ENCODE measurements at regions not wholly inside any gene's neighbourhood (a gene's known extent, or its start where the extent isn't known, plus 50 kb on each side); places are given as distances from the start of the nearest gene placed in this dataset.
"Not testable (repeated sequence)": the region's sequence is repeated elsewhere in the genome, so short reads cannot be mapped to it uniquely, and the experiment has no call there.

DNA sequence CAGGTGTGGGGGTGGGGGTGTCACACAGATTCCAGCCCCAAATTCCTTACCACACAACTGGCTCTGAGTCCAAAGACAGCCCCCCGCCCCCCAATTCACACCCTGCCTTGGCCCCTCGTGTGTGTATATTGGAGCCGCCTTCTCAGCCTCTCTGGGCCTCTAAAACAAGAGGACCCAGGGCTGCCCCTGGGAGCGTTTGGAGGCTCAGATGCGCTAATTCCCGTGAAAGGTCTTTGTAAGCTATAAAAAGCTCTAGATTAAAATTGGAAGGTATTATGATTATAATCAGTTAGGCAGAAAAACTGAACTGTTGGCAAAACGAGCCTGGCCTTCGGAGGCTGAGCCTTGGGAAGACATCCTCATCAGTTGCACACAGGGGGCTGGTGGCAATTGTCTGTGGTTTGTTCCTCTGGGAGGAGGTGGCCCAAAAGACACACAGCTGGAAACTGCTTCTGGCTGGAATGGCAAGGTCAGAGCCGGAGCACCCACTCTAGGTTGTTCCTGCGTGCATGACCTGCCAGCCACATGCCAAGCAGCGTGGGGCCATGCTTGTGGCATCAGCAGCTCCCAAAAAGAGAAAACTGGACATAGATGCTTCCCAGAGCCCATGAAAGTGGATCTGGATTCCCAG lies 118.5 kb downstream of the PHETA1 start:
- ATAC-seq (replicated peaks in 1 of 2) = no peak
- no peaks in the 10 kb centered on the region for H3K27me3 Mint-ChIP-seq (ENCODE audit: low read depth)
- H3K4me3 Mint-ChIP-seq = no peak overlapping the region

DNA sequence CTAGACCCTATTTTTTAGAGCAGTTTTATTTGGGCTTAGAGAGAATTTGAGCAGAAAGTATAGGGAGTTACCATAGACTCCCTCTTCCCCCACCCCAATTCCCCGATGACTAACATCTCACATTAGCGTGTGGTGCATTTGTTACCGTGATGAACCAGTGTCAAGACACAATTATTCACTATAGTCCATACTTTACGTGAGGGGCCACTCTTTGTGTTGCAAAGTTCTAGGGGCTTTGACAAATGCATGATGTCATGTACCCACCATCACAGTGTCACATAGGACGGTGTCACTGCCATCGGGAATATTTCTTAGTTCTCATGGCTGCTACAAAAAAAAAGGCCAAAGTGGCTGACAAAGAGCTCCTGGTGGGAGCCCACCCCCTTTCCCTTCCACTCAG lies 119.1 kb downstream of the PHETA1 start:
- Mint-ChIP-seq H3K27ac (no peak overlapping the region), H3K9me3 (no peaks in the 10 kb centered on the region), H3K4me1 (ENCODE audit: low read depth) (no peaks in the 10 kb centered on the region), H3K27me3 (ENCODE audit: low read depth) (no peaks in the 10 kb centered on the region), H3K4me3 (no peak overlapping the region), H3K36me3 (ENCODE audit: insufficient read depth in 2 of 2) (no peaks in the 10 kb centered on the region)
- no peak for DNase-seq
- ATAC-seq (replicated peaks in 1 of 2) = no peak

More for the DNA sequence above, 118.5 kb downstream of the PHETA1 start:
- no peak overlapping the region for H3K27ac Mint-ChIP-seq
- DNase-seq = no peak
- H3K36me3 Mint-ChIP-seq (ENCODE audit: insufficient read depth in 2 of 2) = no peaks in the 10 kb centered on the region
- no peaks in the 10 kb centered on the region for H3K4me1 Mint-ChIP-seq (ENCODE audit: low read depth)
- H3K9me3 Mint-ChIP-seq = no peaks in the 10 kb centered on the region

DNA sequence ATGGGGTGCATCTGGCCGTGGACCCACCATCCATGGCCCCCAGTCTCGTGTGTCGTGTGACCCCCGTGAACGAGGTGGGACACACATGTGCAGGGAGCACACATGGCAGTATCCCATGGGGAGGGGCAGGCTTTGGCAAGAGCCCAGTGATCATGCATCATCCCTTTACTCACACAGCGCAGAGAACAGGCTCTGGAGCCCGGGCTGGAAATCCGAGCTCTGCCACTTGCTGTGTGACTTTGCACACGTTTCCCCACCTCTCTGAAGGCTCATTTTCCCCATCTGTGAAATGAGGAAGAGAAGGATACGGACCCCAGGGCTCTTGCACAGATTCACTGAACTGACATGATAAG lies 119.9 kb downstream of the PHETA1 start:
- Mint-ChIP-seq H3K4me3 (no peak overlapping the region), H3K36me3 (ENCODE audit: insufficient read depth in 2 of 2) (no peaks in the 10 kb centered on the region), H3K4me1 (ENCODE audit: low read depth) (no peaks in the 10 kb centered on the region), H3K27ac (no peak overlapping the region), H3K9me3 (no peaks in the 10 kb centered on the region), H3K27me3 (ENCODE audit: low read depth) (no peaks in the 10 kb centered on the region)
- no peak for DNase-seq
- no peak for ATAC-seq (replicated peaks in 1 of 2)

DNA sequence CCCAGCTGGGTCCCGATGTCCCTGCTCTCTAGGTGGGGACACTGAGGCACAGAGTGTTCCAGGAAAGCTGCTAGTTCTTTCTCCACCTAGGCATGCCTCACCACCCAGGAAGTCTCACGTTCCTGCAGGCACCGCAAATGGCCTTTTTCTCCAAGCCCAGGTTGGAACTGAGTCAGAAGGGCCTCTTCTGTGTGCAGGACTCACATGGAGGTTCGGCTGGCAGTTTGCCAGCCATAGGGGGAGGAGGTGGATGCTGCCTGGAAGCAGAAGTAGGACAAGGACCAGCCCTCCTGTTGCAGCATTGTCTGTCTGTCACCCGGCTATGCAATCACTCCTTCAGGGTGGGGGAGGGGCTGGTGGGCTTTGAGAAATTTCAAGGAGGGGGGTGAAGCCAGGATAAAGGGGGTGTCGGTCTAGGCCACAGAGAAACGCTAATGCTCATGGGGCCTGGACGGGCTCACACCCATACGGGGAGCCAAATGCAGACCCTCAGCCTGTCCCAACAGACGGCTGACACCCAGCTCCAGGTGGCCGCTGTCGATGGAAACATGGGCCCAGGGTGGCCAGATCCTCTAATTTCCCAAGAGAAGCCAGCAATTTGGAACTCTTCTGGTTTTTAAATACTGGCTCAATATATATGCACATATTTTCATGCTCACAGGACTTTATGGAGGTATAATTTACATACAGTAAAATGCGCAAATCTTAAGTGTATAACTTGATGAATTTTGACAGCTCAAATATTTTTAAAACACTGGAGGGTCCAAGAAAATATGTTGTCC lies 120.5 kb downstream of the PHETA1 start:
- no peak overlapping the region for H3K4me3 Mint-ChIP-seq
- H3K27ac Mint-ChIP-seq = no peak overlapping the region
- H3K4me1 Mint-ChIP-seq (ENCODE audit: low read depth) = no peaks in the 10 kb centered on the region
- no peak for DNase-seq
- H3K27me3 Mint-ChIP-seq (ENCODE audit: low read depth) = no peaks in the 10 kb centered on the region
- no peaks in the 10 kb centered on the region for H3K9me3 Mint-ChIP-seq
- no peak for ATAC-seq (replicated peaks in 1 of 2)
- no peaks in the 10 kb centered on the region for H3K36me3 Mint-ChIP-seq (ENCODE audit: insufficient read depth in 2 of 2)

DNA sequence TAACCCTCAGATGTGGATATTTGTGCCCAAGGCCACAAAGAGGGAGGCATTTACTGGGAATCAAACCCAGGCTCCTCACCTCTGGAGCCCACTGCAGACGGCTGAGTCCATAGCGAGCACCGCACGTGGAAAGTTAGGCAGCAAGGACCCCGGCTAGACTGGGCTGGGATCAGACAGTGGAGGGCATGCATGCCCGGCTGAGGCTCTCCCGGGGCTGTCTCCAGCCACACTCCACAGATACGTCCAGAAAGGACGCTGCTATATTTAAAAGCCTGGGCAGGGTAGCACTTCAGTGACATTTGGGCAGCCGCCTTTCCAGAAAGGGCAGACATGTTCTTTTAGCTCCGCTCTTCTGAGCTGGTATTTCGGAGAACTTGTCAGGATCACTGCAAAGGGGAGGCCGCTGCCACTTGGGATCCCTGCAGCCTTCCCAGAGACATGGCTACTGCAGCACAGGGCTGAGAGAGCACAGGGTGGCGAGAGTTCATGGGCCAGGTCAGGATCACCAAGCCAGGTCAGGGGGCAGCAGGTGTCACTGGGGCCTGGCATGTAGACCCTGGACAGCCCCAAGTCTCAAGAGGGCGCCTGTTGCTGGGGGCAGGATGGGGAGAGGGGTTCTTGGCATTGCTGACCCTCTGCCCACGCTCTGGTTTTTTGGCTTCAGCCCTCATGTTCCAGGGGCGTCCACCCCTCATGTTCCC lies 121.7 kb downstream of the PHETA1 start:
- H3K9me3 Mint-ChIP-seq = peaks cover 0 to 2% of the 10 kb centered on the region in 2 donors
- H3K36me3 Mint-ChIP-seq (ENCODE audit: insufficient read depth in 2 of 2) = no peaks in the 10 kb centered on the region
- H3K4me1 Mint-ChIP-seq (ENCODE audit: low read depth) = no peaks in the 10 kb centered on the region
- DNase-seq = no peak
- H3K27ac Mint-ChIP-seq = no peak overlapping the region
- no peak overlapping the region for H3K4me3 Mint-ChIP-seq
- ATAC-seq (replicated peaks in 1 of 2) = no peak
- no peaks in the 10 kb centered on the region for H3K27me3 Mint-ChIP-seq (ENCODE audit: low read depth)

DNA sequence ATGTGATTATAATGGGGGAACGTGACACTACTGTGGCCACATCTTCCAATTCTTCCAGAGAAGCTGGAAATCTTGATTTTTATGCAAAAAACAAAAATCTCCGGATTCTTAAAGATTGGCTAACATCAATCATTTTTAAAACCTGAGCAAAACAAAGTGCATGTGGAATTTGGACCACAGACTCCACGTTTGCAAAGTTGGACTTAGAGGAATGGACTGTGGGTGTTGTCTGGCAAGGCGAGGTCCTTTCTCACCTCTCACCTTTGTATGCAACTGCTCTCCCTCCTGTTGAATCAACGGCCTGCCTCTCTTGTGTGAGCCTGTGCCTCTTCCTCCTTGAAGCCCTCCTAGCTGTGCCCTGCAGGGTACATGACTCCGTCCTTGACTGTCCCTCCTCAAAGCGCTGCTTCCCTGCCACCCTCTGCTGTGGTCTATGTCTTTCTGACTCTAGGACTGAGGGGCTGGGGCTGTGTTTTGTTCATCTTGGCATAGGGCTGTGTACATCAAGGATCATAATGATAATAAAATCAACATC lies 122.4 kb downstream of the PHETA1 start:
- Mint-ChIP-seq H3K36me3 (ENCODE audit: insufficient read depth in 2 of 2) (no peaks in the 10 kb centered on the region), H3K27me3 (ENCODE audit: low read depth) (no peaks in the 10 kb centered on the region), H3K4me3 (no peak overlapping the region), H3K9me3 (peaks cover 0 to 2% of the 10 kb centered on the region in 2 donors), H3K27ac (no peak overlapping the region), H3K4me1 (ENCODE audit: low read depth) (no peaks in the 10 kb centered on the region)
- DNase-seq = no peak
- no peak for ATAC-seq (replicated peaks in 1 of 2)

DNA sequence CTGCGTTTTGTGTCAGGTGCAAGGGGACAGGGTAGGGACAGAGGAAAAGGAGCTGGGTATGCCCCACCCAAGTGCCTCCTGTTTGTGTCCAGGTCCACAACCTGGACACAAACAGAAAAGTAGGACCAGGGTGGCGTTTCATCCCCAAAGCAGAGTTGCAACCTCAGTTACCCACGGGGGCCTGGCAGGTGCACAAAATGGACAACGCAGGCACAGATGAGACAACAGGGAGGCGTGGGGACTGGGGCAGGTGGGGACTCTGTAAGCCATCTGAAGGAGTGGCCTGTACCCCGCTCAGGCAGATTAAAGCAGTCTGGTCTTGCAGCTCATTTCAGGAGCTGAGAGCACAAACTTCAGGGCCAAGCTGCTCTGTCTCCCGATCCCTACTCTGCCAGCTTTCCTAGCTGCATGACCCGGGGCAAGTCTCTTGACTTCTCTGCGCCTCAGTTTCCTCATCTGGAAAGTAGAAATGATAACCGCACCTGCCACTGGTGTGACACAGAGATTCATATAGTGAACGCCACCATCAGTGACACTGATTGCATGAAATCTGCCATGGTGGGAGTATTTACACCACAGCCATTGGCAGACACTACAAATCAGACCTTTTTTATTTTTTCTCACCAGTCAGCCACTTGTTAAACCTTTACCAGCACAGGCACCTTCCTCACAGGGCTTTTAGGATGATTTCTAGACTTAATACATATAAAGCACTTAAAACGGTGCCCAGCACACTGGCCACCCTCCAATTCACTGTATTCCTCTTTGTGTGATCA lies 123.0 kb downstream of the PHETA1 start:
- Mint-ChIP-seq H3K4me1 (ENCODE audit: low read depth) (no peaks in the 10 kb centered on the region), H3K27me3 (ENCODE audit: low read depth) (no peaks in the 10 kb centered on the region), H3K4me3 (no peak overlapping the region), H3K9me3 (peaks cover 0 to 2% of the 10 kb centered on the region in 2 donors), H3K36me3 (ENCODE audit: insufficient read depth in 2 of 2) (no peaks in the 10 kb centered on the region), H3K27ac (no peak overlapping the region)
- ATAC-seq (replicated peaks in 1 of 2) (no peak), DNase-seq (no peak)

DNA sequence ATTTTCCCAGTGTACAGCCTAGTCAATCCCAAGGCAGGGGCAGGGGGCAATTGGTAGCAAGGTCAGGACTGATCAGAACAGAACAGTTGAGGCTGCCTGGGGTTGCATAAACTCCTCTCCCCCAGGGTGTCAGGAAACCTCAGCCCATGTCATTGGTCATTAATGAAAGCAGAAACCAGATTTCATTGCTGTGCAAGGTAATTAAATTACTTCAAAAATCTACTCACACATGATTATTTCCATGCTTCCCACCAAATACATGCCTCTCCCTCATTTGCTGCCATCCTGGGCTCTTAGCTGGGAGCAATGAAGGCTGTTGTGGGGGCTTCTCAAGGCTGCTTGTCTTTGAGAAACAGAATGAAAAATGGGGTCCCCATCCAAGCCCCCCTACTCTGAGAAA lies 124.2 kb downstream of the PHETA1 start:
- no peak for ATAC-seq (replicated peaks in 1 of 2)
- Mint-ChIP-seq H3K27me3 (ENCODE audit: low read depth) (no peaks in the 10 kb centered on the region), H3K27ac (no peak overlapping the region), H3K4me3 (no peak overlapping the region), H3K9me3 (peaks cover 0 to 2% of the 10 kb centered on the region in 2 donors), H3K4me1 (ENCODE audit: low read depth) (no peaks in the 10 kb centered on the region), H3K36me3 (ENCODE audit: insufficient read depth in 2 of 2) (no peaks in the 10 kb centered on the region)
- no peak for DNase-seq

DNA sequence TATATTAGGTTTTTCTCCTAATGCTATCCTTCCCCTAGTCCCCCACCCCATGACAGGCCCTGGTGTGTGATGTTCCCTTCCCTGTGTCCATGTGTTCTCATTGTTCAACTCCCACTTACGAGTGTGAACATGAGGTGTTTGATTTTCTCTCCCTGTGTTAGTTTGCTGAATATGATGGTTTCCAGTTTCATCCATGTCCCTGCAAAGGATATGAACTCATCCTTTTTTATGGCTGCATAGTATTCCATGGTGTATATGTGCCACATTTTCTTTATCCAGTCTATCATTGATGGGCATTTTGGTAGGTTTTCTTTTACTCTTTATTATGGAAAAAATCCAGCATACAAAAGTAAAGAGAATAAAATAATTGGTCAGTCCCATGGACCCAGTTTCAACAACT lies 126.1 kb downstream of the PHETA1 start:
- H3K27me3 Mint-ChIP-seq (ENCODE audit: low read depth); H3K9me3 Mint-ChIP-seq; H3K36me3 Mint-ChIP-seq (ENCODE audit: insufficient read depth in 2 of 2); H3K4me3 Mint-ChIP-seq; H3K4me1 Mint-ChIP-seq (ENCODE audit: low read depth); ATAC-seq (replicated peaks in 1 of 2); DNase-seq; H3K27ac Mint-ChIP-seq: not testable (repeated sequence)

DNA sequence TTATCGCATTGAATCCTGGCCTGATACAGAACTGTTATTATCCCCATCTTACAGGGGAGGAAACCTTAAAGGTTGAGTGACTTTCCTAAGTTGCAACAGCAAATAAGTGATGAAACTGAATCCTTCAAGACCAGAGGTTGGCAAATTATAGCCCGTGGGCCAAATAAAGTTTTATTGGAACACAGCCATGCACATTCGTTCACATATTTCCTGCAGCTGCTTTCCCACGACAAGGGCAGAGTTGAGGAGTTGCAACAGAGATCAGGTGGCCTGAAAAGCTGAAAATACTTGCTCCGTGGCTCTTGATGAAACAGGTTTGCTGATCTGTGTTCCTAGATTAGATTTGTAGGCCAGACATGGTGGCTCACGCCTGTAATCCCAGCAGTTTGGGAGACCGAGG lies 126.7 kb downstream of the PHETA1 start:
- DNase-seq (no peak), ATAC-seq (replicated peaks in 1 of 2) (no peak)
- Mint-ChIP-seq H3K9me3 (peaks cover 0 to 2% of the 10 kb centered on the region in 2 donors), H3K4me3 (no peak overlapping the region), H3K27me3 (ENCODE audit: low read depth) (no peaks in the 10 kb centered on the region), H3K36me3 (ENCODE audit: insufficient read depth in 2 of 2) (no peaks in the 10 kb centered on the region), H3K27ac (no peak overlapping the region), H3K4me1 (ENCODE audit: low read depth) (no peaks in the 10 kb centered on the region)

DNA sequence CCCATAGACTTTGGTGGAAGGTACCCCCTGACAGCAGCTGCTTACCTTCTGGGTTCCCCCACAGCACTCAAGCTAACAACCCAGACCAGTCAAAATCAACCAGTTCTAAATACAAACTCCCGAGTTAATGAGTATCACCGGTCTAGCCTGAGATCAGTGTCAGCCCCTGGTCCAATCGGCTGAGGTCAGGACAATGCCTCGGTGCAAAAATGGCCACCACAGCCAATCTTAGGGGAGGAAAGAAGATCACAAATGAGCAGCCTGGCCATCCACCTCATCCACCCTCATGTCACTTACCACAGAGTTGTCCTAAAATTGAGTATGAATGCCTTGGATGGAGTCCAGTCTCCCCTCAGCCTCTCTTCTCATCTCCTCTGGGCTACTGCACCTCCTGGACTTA lies 128.5 kb downstream of the PHETA1 start:
- peaks cover 0 to 2% of the 10 kb centered on the region in 2 donors for H3K9me3 Mint-ChIP-seq
- H3K36me3 Mint-ChIP-seq (ENCODE audit: insufficient read depth in 2 of 2) = no peaks in the 10 kb centered on the region
- no peak for ATAC-seq (replicated peaks in 1 of 2)
- no peak for DNase-seq
- no peaks in the 10 kb centered on the region for H3K27me3 Mint-ChIP-seq (ENCODE audit: low read depth)
- no peak overlapping the region for H3K27ac Mint-ChIP-seq
- no peak overlapping the region for H3K4me3 Mint-ChIP-seq
- H3K4me1 Mint-ChIP-seq (ENCODE audit: low read depth) = no peaks in the 10 kb centered on the region

DNA sequence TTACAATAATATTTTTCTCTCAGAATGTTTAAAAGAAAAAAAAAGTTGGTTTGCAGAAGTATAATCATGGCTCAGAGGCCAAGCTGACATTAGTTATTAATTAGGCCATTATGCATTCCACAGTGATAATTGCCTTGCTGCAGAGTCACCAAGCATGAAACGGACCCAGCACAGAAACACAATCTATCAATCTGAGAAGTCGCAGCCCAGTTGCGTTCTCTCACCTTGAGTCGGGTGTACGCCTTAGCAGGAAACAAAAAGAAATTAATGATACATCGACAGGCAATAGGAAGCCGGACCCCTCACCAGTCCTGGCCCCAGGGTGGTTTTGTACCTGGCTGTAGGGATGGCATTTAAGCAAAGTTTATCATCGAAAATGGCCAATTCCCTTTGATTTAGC lies 129.7 kb downstream of the PHETA1 start:
- no peak overlapping the region for H3K27ac Mint-ChIP-seq
- peaks cover 0 to 2% of the 10 kb centered on the region in 2 donors for H3K9me3 Mint-ChIP-seq
- H3K4me3 Mint-ChIP-seq = no peak overlapping the region
- DNase-seq = no peak
- ATAC-seq (replicated peaks in 1 of 2) = no peak
- H3K36me3 Mint-ChIP-seq (ENCODE audit: insufficient read depth in 2 of 2) = no peaks in the 10 kb centered on the region
- no peaks in the 10 kb centered on the region for H3K4me1 Mint-ChIP-seq (ENCODE audit: low read depth)
- H3K27me3 Mint-ChIP-seq (ENCODE audit: low read depth) = no peaks in the 10 kb centered on the region

All from activated T-cell treated with anti-CD3 and anti-CD28 coated beads, Interleukin-2, amount 50 U/mL, for 72 hours (primary cell).